Hepatocyte (in vitro differentiated cells): ENCODE measurements at regions not wholly inside any gene's neighbourhood (a gene's known extent, or its start where the extent isn't known, plus 50 kb on each side); places are given as distances from the start of the nearest gene placed in this dataset.

Source experiments
- DNase-seq: peaks from one replicate; pipeline ENCODE4 v3.0.0-alpha.2; 2016; ENCODE audit warnings: low spot score
- H2AFZ ChIP-seq: fragments of 200-600 bp; sonication (generic); 2 replicates; pipeline ENCODE4 v1.6.0; 2016; ENCODE audit warnings: antibody characterized with exemption, mild to moderate bottlenecking
- H3K27ac ChIP-seq: fragments of 200-600 bp; sonication (generic); 2 replicates; pipeline ENCODE4 v1.5.1; 2016; ENCODE audit warnings: mild to moderate bottlenecking
- H3K27me3 ChIP-seq: fragments of 200-600 bp; sonication (generic); 2 replicates; pipeline ENCODE4 v1.6.1; 2016
- H3K36me3 ChIP-seq: fragments of 200-600 bp; sonication (generic); replicated peaks from 2 replicates; pipeline ENCODE4 v1.5.1; 2016; ENCODE audit warnings: low read depth; ENCODE audit not compliant: insufficient read depth
- H3K4me1 ChIP-seq: fragments of 200-600 bp; sonication (generic); 2 replicates; pipeline ENCODE4 v1.5.1; 2016; ENCODE audit warnings: mild to moderate bottlenecking, moderate library complexity; ENCODE audit not compliant: insufficient read depth
- H3K4me2 ChIP-seq: fragments of 200-600 bp; sonication (generic); 2 replicates; pipeline ENCODE4 v1.6.0; 2016
- H3K4me3 ChIP-seq: fragments of 200-600 bp; sonication (generic); 2 replicates; pipeline ENCODE4 v1.5.1; 2016; ENCODE audit warnings: mild to moderate bottlenecking
- H3K79me2 ChIP-seq: fragments of 200-600 bp; sonication (generic); 2 replicates; pipeline ENCODE4 v1.6.0; 2017; ENCODE audit warnings: mild to moderate bottlenecking
- H3K9me2 ChIP-seq: fragments of 200-600 bp; sonication (generic); replicated peaks from 2 replicates; pipeline ENCODE4 v1.6.0; 2017; ENCODE audit warnings: mild to moderate bottlenecking; ENCODE audit not compliant: insufficient read depth
- H3K9me3 ChIP-seq: fragments of 200-600 bp; sonication (generic); 2 replicates; pipeline ENCODE4 v1.5.1; 2016; ENCODE audit warnings: low read depth, mild to moderate bottlenecking
- H4K20me1 ChIP-seq: fragments of 200-600 bp; sonication (generic); 2 replicates; pipeline ENCODE4 v1.6.0; 2016; ENCODE audit warnings: mild to moderate bottlenecking; ENCODE audit not compliant: insufficient read depth, poor library complexity, severe bottlenecking
- CTCF ChIP-seq: fragments of 200-600 bp; sonication (generic); IDR thresholded peaks from 2 replicates; pipeline ENCODE4 v1.5.1; 2016; ENCODE audit warnings: antibody characterized with exemption, mild to moderate bottlenecking; ENCODE audit not compliant: poor library complexity
- EZH2 ChIP-seq: fragments of 200-600 bp; sonication (generic); IDR thresholded peaks from 2 replicates; pipeline ENCODE4 v1.6.1; 2016; ENCODE audit warnings: antibody characterized with exemption, mild to moderate bottlenecking, borderline replicate concordance
- EZH2phosphoT487 ChIP-seq: fragments of 200-600 bp; sonication (generic); IDR thresholded peaks from one replicate; pipeline ENCODE4 v1.6.1; 2018; ENCODE audit warnings: antibody characterized with exemption, mild to moderate bottlenecking, low read depth, moderate library complexity; ENCODE audit not compliant: unreplicated experiment, severe bottlenecking
- WGBS: methylation state at CpG from one replicate; pipeline ENCODE4 v1.1.6; 2016; ENCODE audit warnings: low lambda C conversion rate; ENCODE audit errors: missing lambda C conversion rate; 5-methylcytosine and 5-hydroxymethylcytosine counted together

- no peak for DNase-seq
- 61% methylated on average over 10 of the region's 10 CpGs for WGBS
- Histone ChIP-seq H3K27ac (no peak overlapping the region), H3K9me2 (no peaks in the 10 kb centered on the region), H3K27me3 (no peaks in the 10 kb centered on the region), H3K4me3 (no peak overlapping the region), H3K36me3 (no peaks in the 10 kb centered on the region), H3K9me3 (no peaks in the 10 kb centered on the region), H4K20me1 (no peaks in the 10 kb centered on the region), H3K4me2 (no peak overlapping the region), H3K4me1 (no peaks in the 10 kb centered on the region), H3K79me2 (no peaks in the 10 kb centered on the region), H2AFZ (no peak overlapping the region)
- TF ChIP-seq EZH2phosphoT487 (no peak), CTCF (no peak), EZH2 (no peak)
These were observed 159.8 kb downstream of the SYK start for GRCh38 chr9:90961375-90961774.

GRCh38 chr9:90964101-90965020, 162.7 kb downstream of the SYK start:
- TF ChIP-seq EZH2, result no peak
- TF ChIP-seq CTCF, result peak; percentile 22
- DNase-seq, result peak; percentile 47
- Histone ChIP-seq H3K4me3 (no peak overlapping the region), H4K20me1 (no peaks in the 10 kb centered on the region), H2AFZ (no peak overlapping the region), H3K36me3 (no peaks in the 10 kb centered on the region), H3K4me1 (no peaks in the 10 kb centered on the region), H3K9me2 (no peaks in the 10 kb centered on the region), H3K27ac (peak overlapping the region; percentile 63), H3K79me2 (no peaks in the 10 kb centered on the region), H3K4me2 (peak overlapping the region; percentile 44), H3K27me3 (no peaks in the 10 kb centered on the region), H3K9me3 (no peaks in the 10 kb centered on the region)
- WGBS, result 65% methylated on average over 26 of the region's 26 CpGs

GRCh38 chr9:90965226-90966030, 163.8 kb downstream of the SYK start:
- no peak overlapping the region for H3K4me3 ChIP-seq
- DNase-seq, result no peak
- no peaks in the 10 kb centered on the region for H4K20me1 ChIP-seq

More at GRCh38 chr9:90965226-90966030, 163.8 kb downstream of the SYK start:
- Histone ChIP-seq H3K4me1 (no peaks in the 10 kb centered on the region), H3K27me3 (no peaks in the 10 kb centered on the region), H3K9me3 (no peaks in the 10 kb centered on the region), H3K36me3 (no peaks in the 10 kb centered on the region), H3K4me2 (peak overlapping the region; percentile 44), H3K27ac (peak overlapping the region; percentile 68), H3K79me2 (no peaks in the 10 kb centered on the region), H2AFZ (no peak overlapping the region), H3K9me2 (no peaks in the 10 kb centered on the region)
- TF ChIP-seq EZH2 (no peak), EZH2phosphoT487 (no peak), CTCF (no peak)
- WGBS, result 72% methylated on average over 12 of the region's 12 CpGs
